ENCODE measurements at regions not wholly inside any gene's neighbourhood (a gene's known extent, or its start where the extent isn't known, plus 50 kb on each side); places are given as distances from the start of the nearest gene placed in this dataset.

DNA sequence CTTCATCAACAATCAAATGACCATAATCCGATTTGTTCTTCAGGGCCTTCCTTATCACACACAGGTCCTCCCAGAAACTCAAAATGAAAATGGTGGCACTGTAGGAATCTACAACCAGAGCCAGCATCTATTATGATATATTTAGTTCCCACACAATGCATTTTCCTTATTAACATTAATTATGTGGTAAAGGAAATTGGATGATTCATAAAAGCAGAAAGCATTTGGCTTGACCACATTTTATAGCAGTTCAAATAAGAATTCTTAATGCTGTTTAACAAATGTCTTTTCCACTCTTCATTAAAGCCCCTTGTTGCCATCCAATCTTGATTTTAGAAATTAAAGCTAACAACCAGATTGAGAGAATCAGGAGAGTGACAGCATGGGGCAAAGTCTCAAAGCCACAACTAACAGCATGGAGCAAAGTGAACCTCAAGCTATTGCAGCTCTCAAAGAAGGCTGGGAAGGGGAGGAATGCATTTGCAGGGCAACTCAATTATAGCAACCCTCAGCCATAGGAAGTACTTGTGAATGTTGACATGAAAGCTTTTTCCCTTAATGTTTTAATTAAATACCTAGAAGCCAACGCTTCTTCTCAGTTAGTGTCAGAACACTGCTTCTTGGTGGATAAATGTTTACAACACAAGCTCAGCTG is 549.1 kb downstream of the NXPH1 start:
- no peak for DNase-seq

GRCh38 chr7:8985255-8985654 is 551.8 kb downstream of the NXPH1 start:
- H3K27me3 ChIP-seq (ENCODE audit: insufficient read depth, low read length, poor library complexity): no peaks in the 10 kb centered on the region
- no peaks in the 10 kb centered on the region for H4K20me1 ChIP-seq (ENCODE audit: insufficient read depth, low read length)
- no peaks in the 10 kb centered on the region for H3K9me3 ChIP-seq (ENCODE audit: insufficient read depth, low read length, severe bottlenecking)
- no peaks in the 10 kb centered on the region for H3K4me1 ChIP-seq (ENCODE audit: insufficient read depth, low read length)
- DNase-seq (no peak), ATAC-seq (ENCODE audit: insufficient read depth, low read depth) (no peak)
- no peak overlapping the region for H3K4me3 ChIP-seq (ENCODE audit: low read depth in 1 of 2, low read length in 2 of 2)
- H2AFZ ChIP-seq (ENCODE audit: low read depth, low read length): no peak overlapping the region
- no peak overlapping the region for H3K4me2 ChIP-seq (ENCODE audit: insufficient read depth, low read length)
- H3K36me3 ChIP-seq (ENCODE audit: insufficient read depth, low read length): no peaks in the 10 kb centered on the region
- no peaks in the 10 kb centered on the region for H3K79me2 ChIP-seq (ENCODE audit: insufficient read depth, low read length)
- TF ChIP-seq CTCF (IDR thresholded peaks at IDR 0.05; ENCODE audit: borderline replicate concordance, extremely low read depth, low read length, poor library complexity, severe bottlenecking): no peak
- no peak overlapping the region for H3K27ac ChIP-seq (ENCODE audit: low read length)
- H3K9ac ChIP-seq (ENCODE audit: low read depth, low read length): no peak overlapping the region

More for the DNA sequence above, 549.1 kb downstream of the NXPH1 start:
- no peaks in the 10 kb centered on the region for H4K20me1 ChIP-seq (ENCODE audit: insufficient read depth, low read length)
- no peak overlapping the region for H3K9ac ChIP-seq (ENCODE audit: low read depth, low read length)
- H3K27ac ChIP-seq (ENCODE audit: low read length): no peak overlapping the region
- H3K4me2 ChIP-seq (ENCODE audit: insufficient read depth, low read length): no peak overlapping the region
- no peaks in the 10 kb centered on the region for H3K79me2 ChIP-seq (ENCODE audit: insufficient read depth, low read length)
- H3K4me1 ChIP-seq (ENCODE audit: insufficient read depth, low read length): no peaks in the 10 kb centered on the region
- H3K36me3 ChIP-seq (ENCODE audit: insufficient read depth, low read length): no peaks in the 10 kb centered on the region
- TF ChIP-seq CTCF (IDR thresholded peaks at IDR 0.05; ENCODE audit: borderline replicate concordance, extremely low read depth, low read length, poor library complexity, severe bottlenecking) (no peak), EZH2 (IDR thresholded peaks at IDR 0.05; ENCODE audit: borderline replicate concordance, low read depth, low read length, severe bottlenecking) (no peak)
- no peak overlapping the region for H2AFZ ChIP-seq (ENCODE audit: low read depth, low read length)
- H3K9me3 ChIP-seq (ENCODE audit: insufficient read depth, low read length, severe bottlenecking): no peaks in the 10 kb centered on the region
- ATAC-seq (ENCODE audit: insufficient read depth, low read depth): no peak
- H3K4me3 ChIP-seq (ENCODE audit: low read depth in 1 of 2, low read length in 2 of 2): no peak overlapping the region
- H3K27me3 ChIP-seq (ENCODE audit: insufficient read depth, low read length, poor library complexity): no peaks in the 10 kb centered on the region

DNA sequence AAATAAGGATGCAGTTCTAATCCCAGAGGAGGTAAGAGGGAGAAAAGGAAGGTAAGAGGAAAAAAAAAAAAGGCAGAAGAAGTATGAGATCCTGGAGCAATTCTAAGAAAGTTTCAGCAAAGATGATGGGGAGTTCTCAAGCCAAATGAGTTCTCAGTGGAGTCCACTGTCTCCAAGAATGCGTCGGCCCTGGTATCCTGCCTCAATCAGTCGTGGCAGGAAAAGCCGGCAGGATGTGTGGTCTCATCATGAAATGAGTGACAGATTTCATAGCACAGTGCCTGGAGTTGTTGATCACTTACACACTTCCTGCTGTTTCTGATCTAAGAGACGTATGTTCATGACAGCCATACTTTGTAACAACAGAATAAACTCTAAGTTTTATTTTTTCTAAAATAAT is 554.9 kb downstream of the NXPH1 start:
- H4K20me1 ChIP-seq (ENCODE audit: insufficient read depth, low read length): no peaks in the 10 kb centered on the region
- DNase-seq (no peak), ATAC-seq (ENCODE audit: insufficient read depth, low read depth) (no peak)
- no peaks in the 10 kb centered on the region for H3K9me3 ChIP-seq (ENCODE audit: insufficient read depth, low read length, severe bottlenecking)
- H3K9ac ChIP-seq (ENCODE audit: low read depth, low read length): no peak overlapping the region
- H2AFZ ChIP-seq (ENCODE audit: low read depth, low read length): no peak overlapping the region
- TF ChIP-seq CTCF (IDR thresholded peaks at IDR 0.05; ENCODE audit: borderline replicate concordance, extremely low read depth, low read length, poor library complexity, severe bottlenecking) (no peak), EZH2 (IDR thresholded peaks at IDR 0.05; ENCODE audit: borderline replicate concordance, low read depth, low read length, severe bottlenecking) (no peak)
- no peak overlapping the region for H3K4me2 ChIP-seq (ENCODE audit: insufficient read depth, low read length)
- no peaks in the 10 kb centered on the region for H3K79me2 ChIP-seq (ENCODE audit: insufficient read depth, low read length)
- H3K4me1 ChIP-seq (ENCODE audit: insufficient read depth, low read length): no peaks in the 10 kb centered on the region
- H3K27ac ChIP-seq (ENCODE audit: low read length): no peak overlapping the region
- no peaks in the 10 kb centered on the region for H3K27me3 ChIP-seq (ENCODE audit: insufficient read depth, low read length, poor library complexity)
- no peaks in the 10 kb centered on the region for H3K36me3 ChIP-seq (ENCODE audit: insufficient read depth, low read length)
- no peak overlapping the region for H3K4me3 ChIP-seq (ENCODE audit: low read depth in 1 of 2, low read length in 2 of 2)

DNA sequence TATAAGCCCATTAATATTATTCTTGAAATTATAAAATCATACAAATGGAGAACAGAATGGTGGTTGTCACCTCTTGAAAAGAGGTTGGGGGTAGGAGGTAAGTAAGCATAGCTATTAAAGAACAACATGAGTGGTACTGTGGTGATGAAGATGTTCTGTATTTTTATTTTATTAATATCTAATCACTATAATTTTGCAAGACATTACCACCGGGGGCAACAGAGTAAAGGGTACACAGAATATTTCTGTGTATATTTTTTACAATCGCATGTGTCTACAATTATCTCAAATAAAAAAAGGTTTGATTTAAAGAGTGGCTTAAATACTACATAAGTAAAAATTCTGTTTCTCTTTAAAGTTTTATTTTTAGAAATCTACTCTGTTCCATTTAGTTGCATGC is 557.8 kb downstream of the NXPH1 start:
- no peaks in the 10 kb centered on the region for H3K9me3 ChIP-seq (ENCODE audit: insufficient read depth, low read length, severe bottlenecking)
- no peak for ATAC-seq (ENCODE audit: insufficient read depth, low read depth)

More for the DNA sequence above, 557.8 kb downstream of the NXPH1 start:
- Histone ChIP-seq H3K36me3 (ENCODE audit: insufficient read depth, low read length) (no peaks in the 10 kb centered on the region), H2AFZ (ENCODE audit: low read depth, low read length) (no peak overlapping the region), H3K79me2 (ENCODE audit: insufficient read depth, low read length) (no peaks in the 10 kb centered on the region), H3K27me3 (ENCODE audit: insufficient read depth, low read length, poor library complexity) (no peaks in the 10 kb centered on the region), H3K4me3 (ENCODE audit: low read depth in 1 of 2, low read length in 2 of 2) (no peak overlapping the region), H3K27ac (ENCODE audit: low read length) (no peak overlapping the region), H3K4me2 (ENCODE audit: insufficient read depth, low read length) (no peak overlapping the region), H4K20me1 (ENCODE audit: insufficient read depth, low read length) (no peaks in the 10 kb centered on the region), H3K9ac (ENCODE audit: low read depth, low read length) (no peak overlapping the region), H3K4me1 (ENCODE audit: insufficient read depth, low read length) (no peaks in the 10 kb centered on the region)
- TF ChIP-seq EZH2 (IDR thresholded peaks at IDR 0.05; ENCODE audit: borderline replicate concordance, low read depth, low read length, severe bottlenecking) (no peak), CTCF (IDR thresholded peaks at IDR 0.05; ENCODE audit: borderline replicate concordance, extremely low read depth, low read length, poor library complexity, severe bottlenecking) (no peak)
- DNase-seq: no peak
